HCT116 (cell line): ENCODE measurements at regions not wholly inside any gene's neighbourhood (a gene's known extent, or its start where the extent isn't known, plus 50 kb on each side); places are given as distances from the start of the nearest gene placed in this dataset.

Source experiments
- ATAC-seq: fragments of 200-7000 bp; cut with Tn5 transposase; 2 replicates; pipeline ENCODE4 v1.9.1; 2020; ENCODE audit warnings: mild to moderate bottlenecking, moderate library complexity
- BruUV-seq: library from RNA; stranded (reverse); fragments of 400-500 nt; replicated peaks from 2 replicates; lab custom pipeline; 2021; lab: Mats Ljungman, UMichigan
- CTCF ChIA-PET: fragments of 300-600 bp; sonication (Branson Sonifier 250); formaldehyde crosslinking; loops from one replicate; lab custom pipeline; 2021; ENCODE audit warnings: antibody characterized with exemption; lab: Charles Lee
- POLR2A ChIA-PET: fragments of 300-600, 350-600 bp; sonication (Branson Sonifier 250); formaldehyde crosslinking; loops from one replicate; lab custom pipeline; 2021; ENCODE audit warnings: antibody characterized with exemption; lab: Charles Lee
- RAD21 ChIA-PET, 2 experiments: fragments of 300-600 bp; sonication (Branson Sonifier 250); formaldehyde crosslinking; loops; one replicate each; lab custom pipeline; 2023; ENCODE audit warnings: low total read pairs in 2 of 2; ENCODE audit not compliant: uncharacterized antibody in 2 of 2, unreplicated experiment in 2 of 2, low non-redundant PET in 1 of 2; lab: Charles Lee
- DNase-seq: peaks from one replicate; pipeline ENCODE4 v3.0.0-alpha.2; 2010; ENCODE audit warnings: low read depth, low spot score
- H2AFZ ChIP-seq: fragments of 200-600 bp; shearing (Covaris generic), sonication (generic); 2 replicates; pipeline ENCODE4 v1.6.1; 2017; ENCODE audit warnings: low read depth, mixed run types, mixed read lengths, antibody characterized with exemption, low read length; ENCODE audit not compliant: poor library complexity, severe bottlenecking
- H3K27ac ChIP-seq: 2 replicates; pipeline ENCODE4 v1.5.1; 2012; ENCODE audit warnings: low read depth, low read length
- H3K27me3 ChIP-seq: fragments of 200-600 bp; sonication (generic); 2 replicates; pipeline ENCODE4 v1.6.1; 2016; ENCODE audit warnings: mixed run types, low read length, mixed read lengths; ENCODE audit not compliant: insufficient read depth
- H3K36me3 ChIP-seq, 2 experiments: fragments of 200-500 bp in 1 of 2; fragments of 200-600 bp in 1 of 2; sonication (Bioruptor generic) in 1 of 2; sonication (generic) in 1 of 2; 2 replicates each; pipeline versions ENCODE4 v1.5.1 to v1.6.1; 2014 to 2016; ENCODE audit warnings: low read length in 2 of 2, inconsistent platforms in 1 of 2, mixed read lengths in 1 of 2, mixed run types in 1 of 2; ENCODE audit not compliant: insufficient read depth in 2 of 2, control insufficient read depth in 1 of 2
- H3K4me1 ChIP-seq, 2 experiments: fragments of 200-600 bp in 1 of 2; sonication (generic) in 1 of 2; 2 replicates each; pipeline versions ENCODE4 v1.5.1 to v1.6.1; 2012 to 2017; ENCODE audit warnings: low read length in 2 of 2, inconsistent platforms in 1 of 2, mild to moderate bottlenecking in 1 of 2, mixed read lengths in 1 of 2, mixed run types in 1 of 2, moderate library complexity in 1 of 2; ENCODE audit not compliant: insufficient read depth in 2 of 2, control insufficient read depth in 1 of 2
- H3K4me2 ChIP-seq: fragments of 200-600 bp; sonication (generic); 2 replicates; pipeline ENCODE4 v1.6.1; 2017; ENCODE audit warnings: mixed run types, low read length, mixed read lengths
- H3K4me3 ChIP-seq, 2 experiments: fragments of 200-600 bp in 1 of 2; sonication (generic) in 1 of 2; replicated peaks in 1 of 2; 2 replicates each; pipeline ENCODE4 v1.5.1; 2011 to 2016; ENCODE audit warnings: low read length in 2 of 2, control low read depth in 1 of 2, low read depth in 1 of 2, mild to moderate bottlenecking in 1 of 2, mixed read lengths in 1 of 2, mixed run types in 1 of 2
- H3K79me2 ChIP-seq: fragments of 200-600 bp; sonication (generic); 2 replicates; pipeline ENCODE4 v1.6.1; 2017; ENCODE audit warnings: mild to moderate bottlenecking, mixed run types, low read length, moderate library complexity, mixed read lengths; ENCODE audit not compliant: insufficient read depth
- H3K9ac ChIP-seq: fragments of 200-600 bp; sonication (generic); 2 replicates; pipeline ENCODE4 v1.6.1; 2016; ENCODE audit warnings: low read length, mixed read lengths
- H3K9me2 ChIP-seq: fragments of 200-600 bp; sonication (generic), shearing (Covaris generic); 2 replicates; pipeline ENCODE4 v1.6.1; 2017; ENCODE audit warnings: mixed run types, mild to moderate bottlenecking, moderate library complexity; ENCODE audit not compliant: insufficient read depth
- H3K9me3 ChIP-seq, 2 experiments: fragments of 200-500 bp in 1 of 2; fragments of 200-600 bp in 1 of 2; sonication (Bioruptor generic) in 1 of 2; sonication (generic) in 1 of 2; 2 replicates each; pipeline ENCODE4 v1.6.1; 2014 to 2017; ENCODE audit warnings: low read length in 2 of 2, mixed read lengths in 2 of 2, inconsistent platforms in 1 of 2, low read depth in 1 of 2, mild to moderate bottlenecking in 1 of 2, mixed run types in 1 of 2, moderate library complexity in 1 of 2; ENCODE audit not compliant: control insufficient read depth in 1 of 2, insufficient read depth in 1 of 2
- H4K20me1 ChIP-seq: fragments of 200-600 bp; sonication (generic), shearing (Covaris generic); 2 replicates; pipeline ENCODE4 v1.6.1; 2017; ENCODE audit warnings: mixed run types, mild to moderate bottlenecking, moderate library complexity; ENCODE audit not compliant: insufficient read depth
- CBX3 ChIP-seq: IDR thresholded peaks from 2 replicates; pipeline ENCODE4 v1.6.1; 2012; ENCODE audit warnings: low read depth
- EGR1 ChIP-seq: IDR thresholded peaks from 2 replicates; pipeline ENCODE4 v1.6.1; 2012; ENCODE audit warnings: low read depth
- ELF1 ChIP-seq: IDR thresholded peaks from 2 replicates; pipeline ENCODE4 v1.6.1; 2012; ENCODE audit warnings: low read depth, borderline replicate concordance
- EZH2phosphoT487 ChIP-seq: fragments of 200-600 bp; IDR thresholded peaks from 2 replicates; pipeline ENCODE4 v1.6.1; 2018; ENCODE audit warnings: antibody characterized with exemption, borderline replicate concordance
- POLR2A ChIP-seq: IDR thresholded peaks from 2 replicates; pipeline ENCODE4 v1.7.0; 2011; ENCODE audit warnings: borderline replicate concordance; ENCODE audit not compliant: insufficient read depth, insufficient read length; ENCODE audit errors: extremely low read depth
- POLR2AphosphoS5 ChIP-seq: IDR thresholded peaks from 2 replicates; pipeline ENCODE4 v1.6.1; 2011; ENCODE audit warnings: mild to moderate bottlenecking, low read depth, low read length, moderate library complexity
- RAD21 ChIP-seq: IDR thresholded peaks from 2 replicates; pipeline ENCODE4 v1.6.1; 2012; ENCODE audit warnings: low read depth, mild to moderate bottlenecking
- REST ChIP-seq: IDR thresholded peaks from 2 replicates; pipeline ENCODE4 v1.6.1; 2012; ENCODE audit warnings: low read depth
- YY1 ChIP-seq: IDR thresholded peaks from 2 replicates; pipeline ENCODE4 v1.6.1; 2011; ENCODE audit warnings: low read length, low read depth, moderate library complexity, mild to moderate bottlenecking; ENCODE audit not compliant: insufficient replicate concordance; ENCODE audit errors: extremely low read depth
- ZFX ChIP-seq: fragments of 450-650 bp; IDR thresholded peaks from 2 replicates; pipeline ENCODE4 v1.6.1; 2017
- ZNF274 ChIP-seq: fragments of 200-500 bp; sonication (Bioruptor generic); IDR thresholded peaks from 2 replicates; pipeline ENCODE4 v1.6.1; 2014; ENCODE audit warnings: mild to moderate bottlenecking, low read depth, low read length, inconsistent platforms
- intact Hi-C: fragments of 100-400 bp; cut with micrococcal nuclease; formaldehyde crosslinking; loops from 2 replicates; pipeline ENCODE4 v1.10.0; 2022

GRCh38 chr12:69097619-69098368, 141.6 kb upstream of the CPSF6 start (continued):
- TF ChIP-seq EZH2phosphoT487, result no peak
- no peak for TF ChIP-seq EGR1
- no peak for TF ChIP-seq RAD21

GRCh38 chr12:69099201-69099837, 140.1 kb upstream of the CPSF6 start:
- no peak for TF ChIP-seq POLR2AphosphoS5
- TF ChIP-seq EZH2phosphoT487, result no peak
- no peaks in the 10 kb centered on the region; the same call in 1 of the 2 replicates for H3K27me3 ChIP-seq
- H3K9ac ChIP-seq, result no peak overlapping the region
- no peaks in the 10 kb centered on the region for H3K4me1 ChIP-seq
- DNase-seq, result no peak
- ChIA-PET RAD21 (no interaction called here), POLR2A (no interaction called here), CTCF (no interaction called here)
- no peak overlapping the region for H3K27ac ChIP-seq
- no peak overlapping the region for H3K4me2 ChIP-seq
- no peak for ATAC-seq
- H3K9me2 ChIP-seq, result no peaks in the 10 kb centered on the region
- H4K20me1 ChIP-seq, result no peaks in the 10 kb centered on the region
- no peaks in the 10 kb centered on the region for H3K9me3 ChIP-seq
- no peak overlapping the region for H2AFZ ChIP-seq
- intact Hi-C loops, result no loop called here
- H3K4me3 ChIP-seq, result no peak overlapping the region
- H3K36me3 ChIP-seq, result no peaks in the 10 kb centered on the region
- no peaks in the 10 kb centered on the region for H3K79me2 ChIP-seq
- no TSS peak for BruUV-seq

- no peak overlapping the region for H3K9ac ChIP-seq
- intact Hi-C loops, result no loop called here
- H3K27me3 ChIP-seq, result no peaks in the 10 kb centered on the region; the same call in 1 of the 2 replicates
- RAD21 ChIA-PET, result no interaction called here
- H3K9me2 ChIP-seq, result no peaks in the 10 kb centered on the region
- no peaks in the 10 kb centered on the region for H3K36me3 ChIP-seq
- no peaks in the 10 kb centered on the region for H3K9me3 ChIP-seq
- ATAC-seq (no peak), DNase-seq (no peak)
- POLR2A ChIA-PET, result no interaction called here
- H3K27ac ChIP-seq, result no peak overlapping the region
- no peaks in the 10 kb centered on the region for H3K4me1 ChIP-seq
- no peak overlapping the region for H3K4me3 ChIP-seq
- no peaks in the 10 kb centered on the region for H3K79me2 ChIP-seq
- no peak overlapping the region for H3K4me2 ChIP-seq
- BruUV-seq, result no TSS peak
- no peaks in the 10 kb centered on the region for H4K20me1 ChIP-seq
- CTCF ChIA-PET, result no interaction called here
- no peak overlapping the region for H2AFZ ChIP-seq
- TF ChIP-seq POLR2A (no peak), YY1 (no peak), REST (no peak), POLR2AphosphoS5 (no peak), ELF1 (no peak), ZNF274 (no peak), RAD21 (no peak), CBX3 (no peak), ZFX (no peak)
These were observed 137.9 kb upstream of the CPSF6 start for GRCh38 chr12:69101505-69101904.
